GM12892 (cell line): ENCODE measurements at regions not wholly inside any gene's neighbourhood (a gene's known extent, or its start where the extent isn't known, plus 50 kb on each side); places are given as distances from the start of the nearest gene placed in this dataset.

ENCODE experiments used
- DNase-seq: peaks from one replicate; pipeline ENCODE4 v3.0.0; 2011; ENCODE audit not compliant: insufficient read length
- FAIRE-seq: peaks from 2 replicates; lab custom pipeline; 2011; peaks lifted over from hg19 to GRCh38; lab: Jason Lieb, UNC
- POLR2A ChIP-seq: IDR thresholded peaks from 2 replicates; pipeline ENCODE4 v1.6.1; 2011; ENCODE audit warnings: low read depth, low read length, control low read depth
- POLR2AphosphoS5 ChIP-seq: IDR thresholded peaks from 2 replicates; pipeline ENCODE4 v1.6.1; 2011; ENCODE audit warnings: low read depth, low read length, control low read depth
- TAF1 ChIP-seq: IDR thresholded peaks from 2 replicates; pipeline ENCODE4 v1.6.1; 2011; ENCODE audit warnings: low read depth, mild to moderate bottlenecking, control low read depth, low read length, borderline replicate concordance

DNA sequence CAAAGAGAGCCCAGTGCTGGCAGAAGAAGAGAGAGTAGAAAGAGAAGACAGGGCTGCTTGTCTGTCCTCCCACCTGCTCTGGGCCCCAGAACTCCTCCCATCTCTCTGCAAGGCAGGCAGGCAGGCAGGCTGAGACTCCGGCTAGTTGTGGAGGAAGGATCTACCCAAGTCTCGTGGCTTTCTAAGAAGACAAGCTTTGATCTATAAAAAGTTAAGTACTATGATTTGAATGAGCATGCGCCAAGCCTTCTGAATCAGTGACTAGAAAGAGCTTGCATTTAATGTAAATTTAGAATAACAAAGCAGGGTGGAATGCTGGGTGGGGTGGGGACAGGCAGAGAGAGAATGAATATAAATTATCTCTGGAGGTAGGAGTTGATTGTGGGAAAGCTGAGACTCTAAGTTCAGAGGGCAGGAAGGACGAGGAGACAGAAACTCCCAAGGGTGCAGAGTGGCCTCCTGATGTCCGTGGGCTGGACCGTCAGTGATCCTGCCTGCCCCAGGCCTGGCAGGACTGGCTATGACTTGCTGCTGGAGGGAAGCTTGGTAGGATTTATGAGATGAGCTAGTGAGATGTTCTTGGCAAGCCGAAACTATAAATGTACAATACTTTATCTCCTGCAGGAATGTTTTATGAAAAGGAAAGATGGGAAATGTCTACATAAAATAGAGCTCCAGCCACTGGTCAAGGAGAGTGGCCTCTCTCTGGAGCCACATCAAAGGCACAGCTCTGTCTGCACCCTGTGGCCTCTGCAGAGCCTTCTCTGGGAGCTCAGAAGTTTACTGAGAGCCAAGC, 447.5 kb downstream of the TNS1 start:
- FAIRE-seq (no peak), DNase-seq (no peak)
- TF ChIP-seq POLR2AphosphoS5: no peak
- no peak for TF ChIP-seq POLR2A
- TF ChIP-seq TAF1: no peak

- TF ChIP-seq POLR2A (no peak), POLR2AphosphoS5 (no peak), TAF1 (no peak)
- DNase-seq: no peak
- FAIRE-seq: no peak
Measured at GRCh38 chr2:217553679-217554078, 449.1 kb downstream of the TNS1 start.

GRCh38 chr2:217553202-217553601, 449.6 kb downstream of the TNS1 start:
- DNase-seq (no peak), FAIRE-seq (no peak)
- no peak for TF ChIP-seq TAF1
- TF ChIP-seq POLR2AphosphoS5: no peak
- no peak for TF ChIP-seq POLR2A

- DNase-seq: no peak
- no peak for FAIRE-seq
- TF ChIP-seq TAF1 (no peak), POLR2A (no peak), POLR2AphosphoS5 (no peak)
Measured at GRCh38 chr2:217552081-217552480, 450.7 kb downstream of the TNS1 start.

GRCh38 chr2:217551252-217551899, 451.4 kb downstream of the TNS1 start:
- no peak for FAIRE-seq
- TF ChIP-seq POLR2A (no peak), POLR2AphosphoS5 (no peak), TAF1 (no peak)
- DNase-seq: no peak

DNA sequence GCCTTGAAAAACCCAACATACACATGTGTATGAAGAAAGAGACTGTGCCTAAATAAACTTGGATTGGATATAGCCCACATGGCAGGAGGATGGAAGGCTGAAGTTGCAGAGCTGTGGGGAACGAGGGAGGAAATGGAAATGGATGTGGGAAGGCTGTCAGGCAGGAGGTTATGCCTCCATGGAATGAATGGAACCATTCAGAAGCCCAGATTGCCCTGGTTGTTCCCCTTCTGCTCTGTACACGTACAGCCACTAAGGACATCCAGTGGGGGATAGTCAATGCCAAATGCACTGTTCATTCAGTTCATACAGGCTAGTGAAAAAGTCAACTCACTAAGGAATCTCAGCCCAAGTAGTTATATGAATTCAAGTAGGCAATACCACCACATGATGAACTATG, 463.7 kb downstream of the TNS1 start:
- TF ChIP-seq POLR2A (no peak), TAF1 (no peak), POLR2AphosphoS5 (no peak)
- FAIRE-seq: no peak

GRCh38 chr2:217538719-217539118, 464.1 kb downstream of the TNS1 start:
- TF ChIP-seq POLR2A (no peak), POLR2AphosphoS5 (no peak), TAF1 (no peak)
- FAIRE-seq (no peak), DNase-seq (no peak)

More for the DNA sequence above, 463.7 kb downstream of the TNS1 start:
- DNase-seq: no peak

DNA sequence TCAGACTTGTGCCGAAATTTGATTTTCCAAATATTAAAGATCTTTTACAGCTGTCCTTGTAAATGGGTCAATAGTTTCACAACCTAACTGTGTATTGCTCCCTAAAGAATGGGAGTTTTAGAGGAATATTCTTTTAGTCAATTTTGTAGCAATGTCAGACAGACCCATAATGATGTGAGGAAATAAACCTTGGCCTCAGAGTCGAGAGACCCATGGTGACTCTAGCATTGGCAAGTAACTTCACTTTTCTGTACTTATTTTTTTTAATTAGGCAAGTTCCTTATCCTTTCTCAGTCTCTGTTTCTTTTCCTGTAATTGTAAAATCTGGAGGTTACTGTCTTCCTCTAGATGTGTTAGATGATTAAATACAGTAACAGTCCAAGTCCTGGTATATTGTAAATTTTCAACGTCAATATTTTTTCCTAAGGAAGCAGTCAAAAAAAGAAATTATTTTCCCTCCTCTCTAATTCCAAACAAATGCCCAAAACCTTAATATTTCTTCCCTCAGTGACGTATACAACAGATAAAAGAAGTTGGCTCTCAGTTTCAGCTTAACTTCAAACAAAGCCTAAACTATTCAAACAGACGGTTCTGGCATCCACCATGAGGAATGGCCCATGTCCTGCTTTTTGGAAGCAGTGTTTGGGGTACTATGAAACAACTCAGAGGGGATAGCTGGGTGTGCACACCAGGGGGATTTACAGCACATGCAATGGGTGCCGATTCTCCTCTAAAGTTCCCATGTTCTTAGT, 466.7 kb downstream of the TNS1 start:
- no peak for DNase-seq
- no peak for TF ChIP-seq POLR2AphosphoS5
- no peak for TF ChIP-seq TAF1
- TF ChIP-seq POLR2A: no peak
- no peak for FAIRE-seq

GRCh38 chr2:217530392-217531090, 472.3 kb downstream of the TNS1 start:
- no peak for DNase-seq
- no peak for FAIRE-seq
- TF ChIP-seq TAF1: no peak
- no peak for TF ChIP-seq POLR2A
- TF ChIP-seq POLR2AphosphoS5: no peak

- TF ChIP-seq TAF1 (no peak), POLR2AphosphoS5 (no peak), POLR2A (no peak)
- DNase-seq (no peak), FAIRE-seq (no peak)
Measured at GRCh38 chr2:217529271-217529670, 473.5 kb downstream of the TNS1 start.
